WTC11 (cell line): ENCODE measurements at regions not wholly inside any gene's neighbourhood (a gene's known extent, or its start where the extent isn't known, plus 50 kb on each side); places are given as distances from the start of the nearest gene placed in this dataset.

ENCODE experiments used
- ATAC-seq: fragments of 200-7000 bp; cut with Tn5 transposase; 2 replicates; pipeline ENCODE4 v1.10.0; 2021; ENCODE audit warnings: mild to moderate bottlenecking, moderate library complexity
- CTCF ChIA-PET: fragments of 300-600 bp; sonication (Branson Sonifier 250); formaldehyde crosslinking; loops from one replicate; lab custom pipeline; 2021; ENCODE audit warnings: antibody characterized with exemption; lab: Charles Lee
- POLR2A ChIA-PET: fragments of 350-600 bp; sonication (Branson Sonifier 250); formaldehyde crosslinking; loops from one replicate; lab custom pipeline; 2021; ENCODE audit warnings: antibody characterized with exemption; lab: Charles Lee
- DNase-seq: peaks from one replicate; pipeline ENCODE4 v3.0.0; 2021; ENCODE audit warnings: low spot score
- H3K27ac Mint-ChIP-seq: 2 replicates; pipeline ENCODE4 v1.8.0; 2021; ENCODE audit warnings: mixed read lengths
- H3K27me3 Mint-ChIP-seq: 2 replicates; pipeline ENCODE4 v1.8.0; 2021; ENCODE audit warnings: low read depth, mild to moderate bottlenecking, moderate library complexity, mixed read lengths
- H3K36me3 Mint-ChIP-seq: 2 replicates; pipeline ENCODE4 v1.8.0; 2021; ENCODE audit warnings: mixed read lengths
- H3K4me1 Mint-ChIP-seq: 2 replicates; pipeline ENCODE4 v1.8.0; 2022; ENCODE audit warnings: mixed read lengths
- H3K4me3 Mint-ChIP-seq: 2 replicates; pipeline ENCODE4 v1.8.0; 2021; ENCODE audit warnings: mild to moderate bottlenecking, moderate library complexity, mixed read lengths
- H3K9me3 Mint-ChIP-seq: 2 replicates; pipeline ENCODE4 v1.8.0; 2021; ENCODE audit warnings: mixed read lengths
- AR ChIP-seq: fragments of 250-450 bp; sonication (Bioruptor Pico); IDR thresholded peaks from 2 replicates; pipeline ENCODE4 v1.9.0; 2021; ENCODE audit warnings: mild to moderate bottlenecking
- CREB1 ChIP-seq: sonication (generic); formaldehyde crosslinking; IDR thresholded peaks from 2 replicates; pipeline ENCODE4 v1.8.0; 2023; ENCODE audit warnings: mild to moderate bottlenecking, missing genetic modification reagents
- ETV6 ChIP-seq: sonication (generic); formaldehyde crosslinking; IDR thresholded peaks from 2 replicates; pipeline ENCODE4 v1.8.1; 2022; ENCODE audit warnings: mild to moderate bottlenecking, missing genetic modification reagents
- FOXP4 ChIP-seq: sonication (generic); formaldehyde crosslinking; IDR thresholded peaks from 2 replicates; pipeline ENCODE4 v1.8.0; 2022; ENCODE audit warnings: mild to moderate bottlenecking, missing genetic modification reagents
- NFYB ChIP-seq: sonication (generic); formaldehyde crosslinking; conservative IDR thresholded peaks from 2 replicates; pipeline ENCODE4 v1.8.0; 2022; ENCODE audit warnings: low read depth, missing genetic modification reagents
- PRRX2 ChIP-seq: fragments of 250-450 bp; sonication (Bioruptor Pico); IDR thresholded peaks from 2 replicates; pipeline ENCODE4 v1.8.0; 2021; ENCODE audit warnings: mild to moderate bottlenecking
- RELA ChIP-seq: sonication (generic); formaldehyde crosslinking; IDR thresholded peaks from 2 replicates; pipeline ENCODE4 v1.8.1; 2022; ENCODE audit warnings: missing genetic modification reagents, mild to moderate bottlenecking, borderline replicate concordance
- SMAD3 ChIP-seq: sonication (generic); formaldehyde crosslinking; IDR thresholded peaks from 2 replicates; pipeline ENCODE4 v1.8.0; 2022; ENCODE audit warnings: missing genetic modification reagents, mild to moderate bottlenecking, borderline replicate concordance
- STAT6 ChIP-seq: sonication (generic); formaldehyde crosslinking; conservative IDR thresholded peaks from 2 replicates; pipeline ENCODE4 v1.8.1; 2023; ENCODE audit warnings: mild to moderate bottlenecking, low read depth, missing genetic modification reagents, moderate library complexity
- TEAD1 ChIP-seq: sonication (generic); formaldehyde crosslinking; IDR thresholded peaks from 2 replicates; pipeline ENCODE4 v1.8.0; 2022; ENCODE audit warnings: mild to moderate bottlenecking, missing genetic modification reagents
- TEAD4 ChIP-seq: sonication (generic); formaldehyde crosslinking; IDR thresholded peaks from 2 replicates; pipeline ENCODE4 v1.8.0; 2022; ENCODE audit warnings: mild to moderate bottlenecking, missing genetic modification reagents
- TP53 ChIP-seq: sonication (generic); formaldehyde crosslinking; IDR thresholded peaks from 2 replicates; pipeline ENCODE4 v1.8.1; 2023; ENCODE audit warnings: mild to moderate bottlenecking, missing genetic modification reagents
- ZNF232 ChIP-seq: sonication (generic); formaldehyde crosslinking; IDR thresholded peaks from 2 replicates; pipeline ENCODE4 v1.8.0; 2022; ENCODE audit warnings: mild to moderate bottlenecking, missing genetic modification reagents
- ZNF416 ChIP-seq: fragments of 250-450 bp; sonication (Bioruptor Pico); IDR thresholded peaks from 2 replicates; pipeline ENCODE4 v1.9.0; 2021; ENCODE audit warnings: mild to moderate bottlenecking, inconsistent platforms
- TF ChIP-seq, protein P1 (sequence below): sonication (generic); formaldehyde crosslinking; IDR thresholded peaks from 2 replicates; pipeline ENCODE4 v1.8.1; 2022; ENCODE audit warnings: mild to moderate bottlenecking, moderate library complexity, missing genetic modification reagents
- TF ChIP-seq, protein P2 (sequence below): fragments of 250-450 bp; sonication (Bioruptor Pico); IDR thresholded peaks from 2 replicates; pipeline ENCODE4 v1.9.0; 2021; ENCODE audit warnings: mild to moderate bottlenecking
- TF ChIP-seq, protein P3 (sequence below): sonication (generic); formaldehyde crosslinking; IDR thresholded peaks from 2 replicates; pipeline ENCODE4 v1.8.0; 2022; ENCODE audit warnings: missing genetic modification reagents

DNA sequence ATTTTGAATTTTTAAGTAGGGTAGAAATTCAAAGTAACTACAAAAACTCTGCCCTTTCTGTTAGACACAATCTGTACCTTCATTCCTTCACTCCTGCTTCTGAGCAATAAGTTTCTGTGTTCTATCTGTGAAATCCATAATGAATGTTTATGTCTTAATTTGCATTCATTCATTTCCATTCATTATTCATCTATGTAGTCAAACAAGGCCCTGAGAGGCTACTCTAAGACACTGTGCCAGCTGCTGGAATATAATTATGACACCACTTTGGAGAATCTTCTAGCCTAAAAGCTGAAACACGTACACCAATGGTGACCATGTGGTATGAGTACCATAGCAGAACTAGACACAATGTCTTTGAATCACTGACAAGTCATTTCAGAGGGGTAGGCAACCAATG is 199.9 kb upstream of the FAR2 start (continued):
- no peak for TF ChIP-seq AR (CRISPR knock-in tag)
- TF ChIP-seq RELA (CRISPR knock-in tag), result no peak
- TF ChIP-seq TEAD4, result no peak

DNA sequence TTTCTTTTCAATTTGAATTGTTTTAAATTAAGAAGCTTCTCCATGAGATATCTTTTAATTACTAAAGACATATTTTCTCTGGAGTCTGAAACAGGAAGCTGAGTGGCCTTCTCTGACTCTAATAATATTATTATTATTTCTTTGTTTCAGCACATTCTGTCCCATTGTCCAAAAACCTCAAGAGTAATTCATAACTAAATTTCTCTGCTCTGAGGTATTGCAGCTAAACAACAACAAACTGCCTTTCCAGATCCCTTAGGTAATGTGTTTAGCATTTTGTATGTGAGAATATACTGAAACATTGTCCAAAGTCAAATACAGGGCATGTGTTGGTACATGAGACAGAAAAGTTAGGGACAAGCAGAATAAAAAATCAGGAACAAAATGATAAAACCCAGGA is 199.0 kb upstream of the FAR2 start:
- no peak for DNase-seq
- H3K27ac Mint-ChIP-seq, result no peak overlapping the region
- POLR2A ChIA-PET, result no interaction called here
- H3K27me3 Mint-ChIP-seq, result no peaks in the 10 kb centered on the region
- CTCF ChIA-PET, result no interaction called here
- no peaks in the 10 kb centered on the region for H3K9me3 Mint-ChIP-seq
- TF ChIP-seq NFYB (CRISPR knock-in tag) (no peak), FOXP4 (no peak), SMAD3 (CRISPR knock-in tag) (no peak), ZNF232 (CRISPR knock-in tag) (no peak), PRRX2 (no peak), ZNF416 (CRISPR knock-in tag) (no peak), ETV6 (no peak), CREB1 (CRISPR knock-in tag) (no peak), TEAD1 (CRISPR knock-in tag) (no peak)
- TF ChIP-seq, protein P1, sequence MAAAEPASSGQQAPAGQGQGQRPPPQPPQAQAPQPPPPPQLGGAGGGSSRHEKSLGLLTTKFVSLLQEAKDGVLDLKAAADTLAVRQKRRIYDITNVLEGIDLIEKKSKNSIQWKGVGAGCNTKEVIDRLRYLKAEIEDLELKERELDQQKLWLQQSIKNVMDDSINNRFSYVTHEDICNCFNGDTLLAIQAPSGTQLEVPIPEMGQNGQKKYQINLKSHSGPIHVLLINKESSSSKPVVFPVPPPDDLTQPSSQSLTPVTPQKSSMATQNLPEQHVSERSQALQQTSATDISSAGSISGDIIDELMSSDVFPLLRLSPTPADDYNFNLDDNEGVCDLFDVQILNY, result no peak
- TF ChIP-seq, protein P2, sequence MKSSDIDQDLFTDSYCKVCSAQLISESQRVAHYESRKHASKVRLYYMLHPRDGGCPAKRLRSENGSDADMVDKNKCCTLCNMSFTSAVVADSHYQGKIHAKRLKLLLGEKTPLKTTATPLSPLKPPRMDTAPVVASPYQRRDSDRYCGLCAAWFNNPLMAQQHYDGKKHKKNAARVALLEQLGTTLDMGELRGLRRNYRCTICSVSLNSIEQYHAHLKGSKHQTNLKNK (CRISPR knock-in tag), result no peak
- TF ChIP-seq, all 79 proteins: peak for 0
- no peak for ATAC-seq
- peaks cover 15% of the 10 kb centered on the region for H3K4me1 Mint-ChIP-seq
- H3K36me3 Mint-ChIP-seq, result no peaks in the 10 kb centered on the region
- no peak overlapping the region for H3K4me3 Mint-ChIP-seq

DNA sequence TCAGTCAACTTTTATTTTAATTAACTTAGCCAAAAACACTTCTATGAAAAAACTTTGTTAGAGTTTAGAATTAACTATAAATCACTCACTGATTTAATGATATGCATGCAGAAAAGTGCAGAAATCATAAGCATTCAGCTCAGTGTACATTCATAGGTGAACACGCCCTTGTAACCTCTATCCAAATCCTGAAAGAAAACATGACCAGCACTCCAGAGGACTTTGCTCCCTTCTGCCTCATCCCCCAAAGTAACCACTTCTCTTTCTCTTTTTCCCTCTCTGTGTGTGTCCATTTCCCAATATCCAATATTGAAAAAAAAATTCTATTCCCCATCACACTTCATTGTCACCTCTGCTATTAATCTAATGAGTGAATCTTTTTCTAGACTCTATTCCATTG is 197.1 kb upstream of the FAR2 start:
- no peaks in the 10 kb centered on the region for H3K36me3 Mint-ChIP-seq
- ATAC-seq (no peak), DNase-seq (no peak)
- no peaks in the 10 kb centered on the region for H3K9me3 Mint-ChIP-seq
- ChIA-PET CTCF (no interaction called here), POLR2A (no interaction called here)
- TF ChIP-seq STAT6 (CRISPR knock-in tag) (no peak), ETV6 (no peak), TP53 (no peak)
- TF ChIP-seq, protein P3, sequence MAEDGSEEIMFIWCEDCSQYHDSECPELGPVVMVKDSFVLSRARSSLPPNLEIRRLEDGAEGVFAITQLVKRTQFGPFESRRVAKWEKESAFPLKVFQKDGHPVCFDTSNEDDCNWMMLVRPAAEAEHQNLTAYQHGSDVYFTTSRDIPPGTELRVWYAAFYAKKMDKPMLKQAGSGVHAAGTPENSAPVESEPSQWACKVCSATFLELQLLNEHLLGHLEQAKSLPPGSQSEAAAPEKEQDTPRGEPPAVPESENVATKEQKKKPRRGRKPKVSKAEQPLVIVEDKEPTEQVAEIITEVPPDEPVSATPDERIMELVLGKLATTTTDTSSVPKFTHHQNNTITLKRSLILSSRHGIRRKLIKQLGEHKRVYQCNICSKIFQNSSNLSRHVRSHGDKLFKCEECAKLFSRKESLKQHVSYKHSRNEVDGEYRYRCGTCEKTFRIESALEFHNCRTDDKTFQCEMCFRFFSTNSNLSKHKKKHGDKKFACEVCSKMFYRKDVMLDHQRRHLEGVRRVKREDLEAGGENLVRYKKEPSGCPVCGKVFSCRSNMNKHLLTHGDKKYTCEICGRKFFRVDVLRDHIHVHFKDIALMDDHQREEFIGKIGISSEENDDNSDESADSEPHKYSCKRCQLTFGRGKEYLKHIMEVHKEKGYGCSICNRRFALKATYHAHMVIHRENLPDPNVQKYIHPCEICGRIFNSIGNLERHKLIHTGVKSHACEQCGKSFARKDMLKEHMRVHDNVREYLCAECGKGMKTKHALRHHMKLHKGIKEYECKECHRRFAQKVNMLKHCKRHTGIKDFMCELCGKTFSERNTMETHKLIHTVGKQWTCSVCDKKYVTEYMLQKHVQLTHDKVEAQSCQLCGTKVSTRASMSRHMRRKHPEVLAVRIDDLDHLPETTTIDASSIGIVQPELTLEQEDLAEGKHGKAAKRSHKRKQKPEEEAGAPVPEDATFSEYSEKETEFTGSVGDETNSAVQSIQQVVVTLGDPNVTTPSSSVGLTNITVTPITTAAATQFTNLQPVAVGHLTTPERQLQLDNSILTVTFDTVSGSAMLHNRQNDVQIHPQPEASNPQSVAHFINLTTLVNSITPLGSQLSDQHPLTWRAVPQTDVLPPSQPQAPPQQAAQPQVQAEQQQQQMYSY, result no peak
- H3K27me3 Mint-ChIP-seq, result no peaks in the 10 kb centered on the region
- no peak overlapping the region for H3K27ac Mint-ChIP-seq
- peaks cover 27% of the 10 kb centered on the region for H3K4me1 Mint-ChIP-seq
- H3K4me3 Mint-ChIP-seq, result no peak overlapping the region
